ENCODE measurements at regions not wholly inside any gene's neighbourhood (a gene's known extent, or its start where the extent isn't known, plus 50 kb on each side); places are given as distances from the start of the nearest gene placed in this dataset.

- TF ChIP-seq POLR2A (IDR thresholded peaks at IDR 0.05) (no peak), CTCF (IDR thresholded peaks at IDR 0.05) (no peak)
Observed at GRCh38 chr15:61281328-61281727, 52.2 kb upstream of the RORA start.

Measured in body of pancreas (tissue), 4 donors.